WI38 (cell line): ENCODE measurements at regions not wholly inside any gene's neighbourhood (a gene's known extent, or its start where the extent isn't known, plus 50 kb on each side); places are given as distances from the start of the nearest gene placed in this dataset.

ENCODE experiments used
- H3K4me3 ChIP-seq: 2 replicates; pipeline ENCODE4 v1.5.1; 2011; ENCODE audit warnings: low read depth, mild to moderate bottlenecking, control low read depth, low read length
- CTCF ChIP-seq: IDR thresholded peaks from 2 replicates; pipeline ENCODE4 v1.5.1; 2012; ENCODE audit warnings: low read depth, mild to moderate bottlenecking, control low read depth, low read length

GRCh38 chr11:122383186-122383585 is 267.2 kb upstream of the BLID start:
- no peak overlapping the region for H3K4me3 ChIP-seq
- no peak for TF ChIP-seq CTCF

GRCh38 chr11:122375687-122376399 is 259.8 kb upstream of the BLID start:
- H3K4me3 ChIP-seq: no peak overlapping the region
- TF ChIP-seq CTCF: no peak

GRCh38 chr11:122368796-122369195 is 252.8 kb upstream of the BLID start:
- no peak overlapping the region for H3K4me3 ChIP-seq
- TF ChIP-seq CTCF: no peak

- TF ChIP-seq CTCF: no peak
- no peak overlapping the region for H3K4me3 ChIP-seq
Observed at GRCh38 chr11:122367809-122368231, 251.8 kb upstream of the BLID start.

- no peak overlapping the region for H3K4me3 ChIP-seq
- no peak for TF ChIP-seq CTCF
Observed at GRCh38 chr11:122365610-122366360, 249.8 kb upstream of the BLID start.

GRCh38 chr11:122363296-122363695 is 247.3 kb upstream of the BLID start:
- TF ChIP-seq CTCF: no peak
- H3K4me3 ChIP-seq: no peak overlapping the region

GRCh38 chr11:122362381-122362780 is 246.4 kb upstream of the BLID start:
- TF ChIP-seq CTCF: no peak
- H3K4me3 ChIP-seq: no peak overlapping the region
